ACC112 (cell line): ENCODE measurements at regions not wholly inside any gene's neighbourhood (a gene's known extent, or its start where the extent isn't known, plus 50 kb on each side); places are given as distances from the start of the nearest gene placed in this dataset.
"Not testable (repeated sequence)": the region's sequence is repeated elsewhere in the genome, so short reads cannot be mapped to it uniquely, and the experiment has no call there.

Experiments
- H2AFZ ChIP-seq: fragments of 200-600 bp; sonication (generic); one replicate; pipeline ENCODE4 v1.6.0; 2017; ENCODE audit warnings: antibody characterized with exemption, low read length; ENCODE audit not compliant: unreplicated experiment
- H3K27ac ChIP-seq: fragments of 200-600 bp; sonication (generic); 2 replicates; pipeline ENCODE4 v1.5.1; 2014; ENCODE audit warnings: low read depth, mild to moderate bottlenecking, antibody characterized with exemption, low read length, moderate library complexity
- H3K27me3 ChIP-seq: fragments of 200-600 bp; sonication (generic); 2 replicates; pipeline ENCODE4 v1.6.1; 2014; ENCODE audit warnings: mild to moderate bottlenecking, antibody characterized with exemption, low read length, moderate library complexity, mixed read lengths; ENCODE audit not compliant: insufficient read depth
- H3K36me3 ChIP-seq: fragments of 200-600 bp; sonication (generic); 2 replicates; pipeline ENCODE4 v1.6.1; 2016; ENCODE audit warnings: mild to moderate bottlenecking, antibody characterized with exemption, low read length, moderate library complexity, mixed read lengths; ENCODE audit not compliant: insufficient read depth
- H3K4me1 ChIP-seq: fragments of 200-600 bp; sonication (generic); one replicate; pipeline ENCODE4 v1.6.1; 2016; ENCODE audit warnings: low read length, mixed read lengths; ENCODE audit not compliant: insufficient read depth, unreplicated experiment, control insufficient read depth
- H3K4me3 ChIP-seq: fragments of 200-600 bp; sonication (generic); 2 replicates; pipeline ENCODE4 v1.5.1; 2014; ENCODE audit warnings: mild to moderate bottlenecking, low read depth, low read length
- H3K79me2 ChIP-seq: fragments of 200-600 bp; sonication (generic); one replicate; pipeline ENCODE4 v1.6.0; 2016; ENCODE audit warnings: low read length; ENCODE audit not compliant: control insufficient read depth, unreplicated experiment, insufficient read depth

DNA sequence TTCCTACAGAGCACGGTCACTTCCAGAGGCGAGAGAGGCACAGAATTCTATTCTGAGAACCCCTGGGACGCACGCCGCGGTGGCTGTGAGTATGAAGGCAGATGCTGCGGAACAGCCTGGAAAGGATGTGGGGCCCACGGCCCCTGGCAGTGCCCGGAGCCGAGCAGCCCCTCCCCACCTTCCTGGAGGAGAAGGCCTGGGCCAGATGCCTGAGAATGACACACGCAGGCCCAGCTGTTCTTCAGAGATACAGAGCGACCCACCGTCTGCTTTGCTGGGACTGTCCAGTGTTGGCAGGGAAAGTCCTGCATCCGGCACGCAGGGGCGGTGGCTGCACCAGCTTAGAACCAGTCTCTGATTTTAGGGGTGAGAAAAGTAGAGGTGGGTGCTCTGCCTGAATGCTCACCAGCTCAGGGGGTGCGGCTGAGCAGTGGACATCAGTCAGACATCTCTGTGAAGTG lies 116.7 kb upstream of the LPCAT1 start:
- H3K4me1 ChIP-seq = no peaks in the 10 kb centered on the region
- no peak overlapping the region for H3K4me3 ChIP-seq
- no peaks in the 10 kb centered on the region for H3K79me2 ChIP-seq
- H3K27me3 ChIP-seq = peaks cover 23% of the 10 kb centered on the region
- no peak overlapping the region for H2AFZ ChIP-seq
- no peak overlapping the region for H3K27ac ChIP-seq
- H3K36me3 ChIP-seq = no peaks in the 10 kb centered on the region

DNA sequence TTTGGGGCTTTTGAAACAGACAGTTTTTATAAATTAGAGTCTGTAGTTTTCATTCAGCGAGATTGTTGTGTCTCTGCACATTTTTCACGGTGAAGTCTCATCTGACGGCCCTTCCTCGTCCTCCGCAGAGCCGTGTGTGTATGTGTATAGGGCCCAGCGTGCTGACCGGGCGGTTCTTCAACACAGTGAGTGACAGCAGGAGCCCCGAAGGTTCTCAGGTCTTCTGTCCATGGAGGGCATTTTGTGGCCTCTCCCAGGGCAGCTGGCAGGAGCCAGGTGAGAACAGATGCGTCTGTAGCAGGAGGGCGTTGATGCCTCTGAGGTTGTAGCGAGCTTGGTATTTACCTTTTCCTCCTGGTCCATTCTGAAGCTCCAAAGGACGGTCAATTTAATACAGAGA lies 116.0 kb upstream of the LPCAT1 start:
- Histone ChIP-seq H3K79me2 (no peaks in the 10 kb centered on the region), H3K27ac (no peak overlapping the region), H3K4me3 (no peak overlapping the region), H2AFZ (no peak overlapping the region), H3K36me3 (no peaks in the 10 kb centered on the region), H3K27me3 (peaks cover 18% of the 10 kb centered on the region), H3K4me1 (peaks cover 7% of the 10 kb centered on the region)

DNA sequence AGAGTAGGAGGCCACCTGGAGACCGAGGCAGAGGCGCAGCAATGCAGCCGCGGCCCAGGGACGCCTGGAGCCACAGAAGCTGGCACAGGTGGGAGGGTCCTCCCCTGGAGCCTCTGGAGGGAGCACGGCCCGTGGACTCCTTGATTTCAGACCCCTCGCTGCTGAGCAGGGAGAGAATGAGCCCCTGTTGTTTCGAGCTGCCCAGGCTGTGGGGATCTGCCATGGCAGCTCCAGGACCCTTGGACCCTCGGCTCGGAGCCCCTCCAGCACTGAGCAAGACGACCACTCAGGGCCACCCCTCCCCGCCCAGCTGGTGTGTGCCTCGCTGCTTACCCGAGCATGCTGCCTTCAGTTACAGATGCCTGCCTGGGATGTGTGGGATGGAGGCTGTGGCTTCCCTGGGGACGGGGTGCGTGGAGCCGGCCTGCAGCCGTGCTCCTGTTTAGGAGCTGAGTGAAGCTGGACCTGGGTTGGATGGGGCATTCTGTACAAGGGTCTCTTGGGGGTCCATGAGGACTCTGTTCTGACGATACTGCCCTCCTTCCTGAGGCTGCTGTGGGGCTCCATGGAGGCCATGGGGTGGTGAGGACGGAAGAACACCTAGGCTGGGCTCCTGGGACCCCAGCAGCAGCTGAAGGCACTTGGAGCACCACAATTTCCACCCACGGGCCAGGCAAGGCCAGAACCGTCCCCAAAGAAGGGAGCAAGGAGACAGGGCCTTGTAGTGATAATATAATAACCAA lies 115.1 kb upstream of the LPCAT1 start:
- no peaks in the 10 kb centered on the region for H3K79me2 ChIP-seq
- H3K4me3 ChIP-seq = no peak overlapping the region
- H3K4me1 ChIP-seq = peaks cover 7% of the 10 kb centered on the region
- no peaks in the 10 kb centered on the region for H3K36me3 ChIP-seq
- no peak overlapping the region for H2AFZ ChIP-seq
- peaks cover 13% of the 10 kb centered on the region for H3K27me3 ChIP-seq
- H3K27ac ChIP-seq = no peak overlapping the region

DNA sequence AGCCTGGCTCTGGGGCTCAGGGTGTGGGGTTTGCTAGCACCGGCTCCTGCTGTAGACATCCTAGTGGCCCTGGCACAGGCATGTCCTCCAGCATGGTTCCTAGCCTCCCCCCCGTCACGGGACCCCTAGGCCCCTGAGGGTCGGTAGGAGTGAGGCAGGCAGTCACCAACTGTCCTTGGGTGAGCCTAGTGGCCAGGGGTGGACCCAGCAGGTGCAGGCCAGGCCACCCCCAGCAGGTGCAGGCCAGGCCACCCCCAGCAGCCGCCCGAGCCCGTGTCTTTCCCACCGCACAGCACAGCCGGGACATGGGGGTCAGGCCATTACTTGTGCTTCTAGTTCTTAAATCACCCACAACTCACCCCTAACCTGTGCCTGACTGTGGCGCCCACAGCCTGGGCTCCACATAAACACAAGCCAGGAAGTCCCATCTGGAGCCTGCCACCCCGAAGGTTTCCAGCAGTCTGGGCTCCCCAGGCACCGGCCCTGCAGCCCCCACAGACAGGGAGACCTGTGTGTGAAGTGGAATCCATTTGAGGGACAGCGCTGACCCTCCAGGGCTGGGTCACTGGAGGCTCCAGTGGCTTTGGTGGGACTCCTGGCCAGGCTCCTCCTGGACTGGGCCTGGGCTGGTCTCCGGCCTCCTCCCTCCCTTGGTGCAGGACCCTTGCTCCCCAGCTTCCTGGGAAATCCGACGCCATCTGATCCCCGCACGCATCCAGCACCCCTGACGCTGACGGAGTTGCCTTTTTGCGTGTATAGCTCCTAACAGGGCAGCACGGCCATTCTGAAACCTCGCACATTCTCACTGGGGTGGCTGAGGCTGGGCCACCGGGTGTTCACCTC lies 114.1 kb upstream of the LPCAT1 start:
- Histone ChIP-seq H3K4me3 (no peak overlapping the region), H3K4me1 (peaks cover 7% of the 10 kb centered on the region)

DNA sequence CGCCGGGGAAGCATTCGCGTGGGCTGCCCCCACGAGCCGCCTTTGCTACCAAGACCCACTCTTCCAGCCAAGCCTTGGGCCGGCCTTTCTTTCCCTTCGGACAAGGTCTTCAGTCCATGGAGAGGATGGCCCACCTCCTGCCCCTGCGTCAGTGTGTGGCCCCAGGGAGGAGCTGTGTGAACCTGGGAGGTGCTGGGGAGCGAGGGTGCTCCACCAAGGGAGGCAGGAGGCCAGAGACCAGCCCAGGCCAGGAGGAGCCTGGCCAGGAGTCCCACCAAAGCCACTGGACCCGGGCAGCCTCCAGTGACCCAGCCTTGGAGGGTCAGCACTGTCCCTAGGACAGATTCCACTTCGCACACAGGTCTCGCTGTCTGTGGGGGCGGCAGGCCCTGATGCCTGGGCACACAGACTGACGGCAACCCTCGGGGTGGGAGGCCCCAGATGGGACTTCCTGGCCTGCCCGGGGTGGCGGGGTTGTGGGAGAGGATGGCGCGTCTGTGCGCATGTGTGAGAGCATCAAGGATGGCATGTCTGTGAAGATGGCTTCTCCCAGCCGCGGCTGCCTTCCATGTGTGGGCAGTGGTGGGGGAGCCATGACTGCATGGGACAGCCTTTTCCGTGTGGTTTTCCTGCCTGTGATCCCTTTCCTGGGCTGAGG lies 113.3 kb upstream of the LPCAT1 start:
- no peak overlapping the region for H2AFZ ChIP-seq
- H3K4me1 ChIP-seq = peaks cover 7% of the 10 kb centered on the region
- H3K4me3 ChIP-seq = no peak overlapping the region
- H3K27me3 ChIP-seq = no peaks in the 10 kb centered on the region
- no peak overlapping the region for H3K27ac ChIP-seq
- H3K79me2 ChIP-seq = no peaks in the 10 kb centered on the region
- H3K36me3 ChIP-seq = no peaks in the 10 kb centered on the region

More for the DNA sequence above, 114.1 kb upstream of the LPCAT1 start:
- Histone ChIP-seq H3K27me3 (peaks cover 5% of the 10 kb centered on the region), H2AFZ (no peak overlapping the region), H3K36me3 (no peaks in the 10 kb centered on the region), H3K79me2 (no peaks in the 10 kb centered on the region), H3K27ac (no peak overlapping the region)

DNA sequence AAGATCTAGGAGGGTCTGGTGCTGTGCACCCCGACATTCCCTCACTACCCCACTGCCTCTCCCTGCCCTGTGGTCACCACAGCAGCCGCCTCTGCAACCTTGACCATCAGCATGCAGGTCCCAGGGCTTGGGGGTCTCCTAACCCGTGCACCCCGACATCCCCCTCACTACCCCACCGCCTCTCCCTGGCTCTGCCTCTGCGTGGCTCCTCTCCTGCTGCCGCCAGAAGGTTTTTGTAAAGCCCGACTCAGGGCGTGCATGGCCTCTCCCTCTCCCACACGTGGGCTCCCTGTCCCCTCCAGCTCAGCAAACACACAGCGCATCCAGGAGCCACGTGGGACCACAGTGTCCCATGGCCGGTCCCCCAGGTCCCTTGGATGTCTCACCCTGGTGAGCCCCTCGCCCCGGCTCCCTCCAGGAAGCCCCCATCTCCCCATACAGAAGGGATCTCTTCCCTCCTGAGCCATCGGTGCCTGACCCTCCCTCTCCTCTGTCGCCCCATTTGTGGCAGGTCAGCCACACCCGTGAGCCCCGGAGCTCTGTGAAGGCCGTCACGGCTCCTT lies 112.5 kb upstream of the LPCAT1 start:
- H2AFZ ChIP-seq, H3K27ac ChIP-seq, H3K79me2 ChIP-seq, H3K4me1 ChIP-seq, H3K4me3 ChIP-seq, H3K27me3 ChIP-seq, H3K36me3 ChIP-seq: not testable (repeated sequence)

DNA sequence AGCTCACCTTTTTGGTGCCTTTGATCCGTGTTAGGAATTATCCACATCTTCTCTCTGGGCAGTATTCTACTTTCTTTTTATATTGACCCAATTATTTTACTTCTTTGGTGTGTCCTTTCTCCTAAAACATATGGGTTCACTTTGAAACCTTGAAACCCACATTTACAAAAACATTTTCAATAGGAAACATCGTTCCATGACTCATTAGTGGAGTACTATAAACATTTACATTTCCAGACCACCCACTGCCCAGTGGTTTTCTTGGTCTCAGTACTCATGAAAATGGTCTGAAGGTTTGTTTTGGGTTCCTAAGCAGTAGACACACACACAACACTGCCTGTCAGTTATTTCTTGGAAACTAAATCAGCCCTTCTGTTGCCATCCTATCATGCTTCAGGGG lies 111.7 kb upstream of the LPCAT1 start:
- H3K27ac ChIP-seq, H3K4me1 ChIP-seq, H3K27me3 ChIP-seq, H3K36me3 ChIP-seq, H2AFZ ChIP-seq, H3K79me2 ChIP-seq, H3K4me3 ChIP-seq: not testable (repeated sequence)

DNA sequence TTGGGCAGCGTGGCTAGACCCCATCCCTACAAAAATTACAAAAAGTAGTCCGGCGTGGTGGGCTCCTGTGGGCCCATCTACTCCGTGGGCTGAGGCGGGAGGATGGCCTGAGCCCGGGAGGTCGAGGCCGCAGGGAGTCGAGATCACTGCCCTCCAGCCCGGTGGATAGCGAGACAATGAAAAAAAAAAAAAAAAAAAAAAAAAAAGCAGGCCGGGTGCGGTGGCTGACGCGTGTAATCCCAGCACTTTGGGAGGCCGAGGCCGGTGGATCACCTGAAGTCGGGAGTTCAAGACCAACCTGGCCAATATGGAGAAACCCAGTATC lies 110.5 kb upstream of the LPCAT1 start:
- H3K27ac ChIP-seq = peak overlapping the region; percentile 15; the same call in 1 of the 2 replicates
- H3K36me3 ChIP-seq = no peaks in the 10 kb centered on the region
- H3K27me3 ChIP-seq = no peaks in the 10 kb centered on the region
- peak overlapping the region; percentile 62 for H2AFZ ChIP-seq
- H3K4me1 ChIP-seq = peaks cover 7% of the 10 kb centered on the region
- peak overlapping the region; percentile 88 for H3K4me3 ChIP-seq
- no peaks in the 10 kb centered on the region for H3K79me2 ChIP-seq

DNA sequence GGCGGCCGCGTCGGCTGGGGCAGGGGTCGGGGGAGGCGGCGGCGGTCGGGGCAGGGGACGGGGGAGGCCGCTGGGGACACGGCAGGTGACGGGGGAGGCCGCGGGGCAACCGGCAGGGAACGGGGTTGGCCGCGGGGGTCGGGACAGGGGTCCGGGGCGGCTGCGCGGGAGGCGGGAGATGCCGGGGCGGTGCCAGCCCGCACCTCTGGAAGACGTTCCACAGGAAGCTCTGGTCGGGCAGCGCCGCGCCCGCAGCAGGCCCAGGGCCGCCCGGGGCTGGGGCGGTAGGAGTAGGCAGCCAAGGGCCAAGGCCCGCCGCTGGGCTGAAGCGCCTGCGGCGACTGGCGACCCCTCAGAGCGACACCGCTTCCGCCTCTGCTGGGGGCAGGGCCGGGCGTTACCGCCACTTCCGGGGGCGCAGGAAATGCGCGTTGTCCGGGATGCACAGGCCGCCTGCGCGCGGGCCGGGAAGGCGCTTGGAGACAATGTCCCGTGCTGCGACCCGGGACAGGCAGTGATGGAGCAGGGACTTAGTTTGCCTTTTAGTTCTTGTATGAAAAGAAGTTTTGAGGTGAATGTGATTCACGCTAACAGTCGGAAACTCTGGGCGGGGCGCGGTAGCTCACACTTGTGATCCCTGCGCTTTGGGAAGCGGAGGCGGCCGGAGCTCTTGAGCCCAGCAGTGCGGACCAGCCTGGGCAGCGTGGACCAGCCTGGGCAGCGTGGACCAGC lies 110.0 kb upstream of the LPCAT1 start:
- H3K27me3 ChIP-seq = no peaks in the 10 kb centered on the region
- no peaks in the 10 kb centered on the region for H3K36me3 ChIP-seq
- no peaks in the 10 kb centered on the region for H3K79me2 ChIP-seq
- peak overlapping the region; percentile 88 for H3K4me3 ChIP-seq
- H3K4me1 ChIP-seq = peaks cover 7% of the 10 kb centered on the region
- H3K27ac ChIP-seq = peak overlapping the region; percentile 15; the same call in 1 of the 2 replicates
- H2AFZ ChIP-seq = peak overlapping the region; percentile 62

DNA sequence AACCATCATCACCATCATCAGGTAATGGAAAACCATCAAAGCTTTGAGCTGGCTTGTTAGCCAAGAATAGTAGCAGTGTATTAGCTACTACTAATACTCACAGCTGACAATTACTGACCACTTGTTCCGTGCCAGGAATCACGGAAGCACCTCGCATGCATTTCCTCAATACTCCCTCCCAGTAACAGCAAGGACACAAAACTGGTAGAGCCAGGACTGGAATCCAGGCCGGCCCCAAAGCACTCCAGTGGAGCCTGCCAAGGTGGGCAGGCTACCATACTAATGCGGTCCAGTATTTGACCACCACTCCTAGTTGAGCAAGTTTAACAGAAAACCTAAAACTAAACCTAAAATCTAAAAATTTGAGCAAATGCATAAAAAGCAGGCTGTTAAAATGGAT lies 107.2 kb upstream of the LPCAT1 start:
- H3K4me3 ChIP-seq, H3K27me3 ChIP-seq, H3K27ac ChIP-seq, H3K36me3 ChIP-seq, H3K79me2 ChIP-seq, H3K4me1 ChIP-seq, H2AFZ ChIP-seq: not testable (repeated sequence)
